Sigmoid colon (tissue), 4 donors: ENCODE measurements at regions not wholly inside any gene's neighbourhood (a gene's known extent, or its start where the extent isn't known, plus 50 kb on each side); places are given as distances from the start of the nearest gene placed in this dataset.

Experiments
- CTCF ChIP-seq, 4 experiments: fragments of 450-650 bp in 3 of 4; fragments of 200-600 bp in 1 of 4; IDR thresholded peaks; one replicate each; pipeline ENCODE4 v1.5.1; 2016 to 2019; ENCODE audit warnings: antibody characterized with exemption in 4 of 4, mild to moderate bottlenecking in 3 of 4, moderate library complexity in 2 of 4
- POLR2A ChIP-seq, 2 donors: fragments of 450-650 bp; IDR thresholded peaks; one replicate each; pipeline ENCODE4 v1.6.1; 2016; ENCODE audit warnings: antibody characterized with exemption in 2 of 2, mild to moderate bottlenecking in 2 of 2, moderate library complexity in 2 of 2
- POLR2AphosphoS5 ChIP-seq, 4 donors: sonication (generic); formaldehyde crosslinking; IDR thresholded peaks; one replicate each; pipeline ENCODE4 v1.6.1; 2017; ENCODE audit warnings: antibody characterized with exemption in 4 of 4

- TF ChIP-seq POLR2A (IDR thresholded peaks at IDR 0.05) (no peak), CTCF (IDR thresholded peaks at IDR 0.05) (no peak), POLR2AphosphoS5 (IDR thresholded peaks at IDR 0.05) (no peak)
These were observed 1095.7 kb upstream of the TENM3 start for GRCh38 chr4:181147416-181147951.
